ENCODE measurements at regions not wholly inside any gene's neighbourhood (a gene's known extent, or its start where the extent isn't known, plus 50 kb on each side); places are given as distances from the start of the nearest gene placed in this dataset.

GRCh38 chr10:61059636-61060035 is 115.7 kb upstream of the RHOBTB1 start:
- Histone ChIP-seq H3K27ac (ENCODE audit: low read depth in 2 of 2, low read length in 2 of 2) (no peak overlapping the region), H3K27me3 (ENCODE audit: control insufficient read depth, insufficient read depth, low read length) (no peaks in the 10 kb centered on the region), H3K4me1 (ENCODE audit: control insufficient read depth in 2 of 3, insufficient read depth in 2 of 3, low read depth in 1 of 3, low read length in 3 of 3) (no peaks in the 10 kb centered on the region), H3K9ac (ENCODE audit: low read length in 3 of 3) (no peak overlapping the region), H3K4me3 (ENCODE audit: low read length in 3 of 3) (no peak overlapping the region), H3K36me3 (ENCODE audit: control insufficient read depth in 2 of 3, insufficient read depth in 3 of 3, low read length in 3 of 3) (no peaks in the 10 kb centered on the region), H3K9me3 (ENCODE audit: control insufficient read depth in 2 of 3, insufficient read depth in 1 of 3, low read length in 3 of 3) (no peaks in the 10 kb centered on the region)
- FAIRE-seq (no peak), DNase-seq (no peak)
- no peak for TF ChIP-seq CTCF (IDR thresholded peaks at IDR 0.05; ENCODE audit: borderline replicate concordance, extremely low read depth, insufficient read depth)
- intact Hi-C loops (cut with DNase I) = no loop called here

GRCh38 chr10:61052469-61053205 is 108.7 kb upstream of the RHOBTB1 start:
- Histone ChIP-seq H3K36me3 (ENCODE audit: control insufficient read depth in 2 of 3, insufficient read depth in 3 of 3, low read length in 3 of 3) (no peaks in the 10 kb centered on the region), H3K9ac (ENCODE audit: low read length in 3 of 3) (no peak overlapping the region), H3K27me3 (ENCODE audit: control insufficient read depth, insufficient read depth, low read length) (no peaks in the 10 kb centered on the region), H3K9me3 (ENCODE audit: control insufficient read depth in 2 of 3, insufficient read depth in 1 of 3, low read length in 3 of 3) (no peaks in the 10 kb centered on the region), H3K4me1 (ENCODE audit: control insufficient read depth in 2 of 3, insufficient read depth in 2 of 3, low read depth in 1 of 3, low read length in 3 of 3) (no peaks in the 10 kb centered on the region), H3K27ac (ENCODE audit: low read depth in 2 of 2, low read length in 2 of 2) (no peak overlapping the region), H3K4me3 (ENCODE audit: low read length in 3 of 3) (no peak overlapping the region)
- DNase-seq (no peak), FAIRE-seq (no peak)
- intact Hi-C loops (cut with DNase I) = no loop called here
- no peak for TF ChIP-seq CTCF (IDR thresholded peaks at IDR 0.05; ENCODE audit: borderline replicate concordance, extremely low read depth, insufficient read depth)

GRCh38 chr10:61051344-61051743 is 107.4 kb upstream of the RHOBTB1 start:
- H3K4me1 ChIP-seq (ENCODE audit: control insufficient read depth in 2 of 3, insufficient read depth in 2 of 3, low read depth in 1 of 3, low read length in 3 of 3) = peaks cover 0 to under 1% (median 0%) of the 10 kb centered on the region in 3 donors
- no peak for FAIRE-seq
- H3K9me3 ChIP-seq (ENCODE audit: control insufficient read depth in 2 of 3, insufficient read depth in 1 of 3, low read length in 3 of 3) = no peaks in the 10 kb centered on the region
- H3K9ac ChIP-seq (ENCODE audit: low read length in 3 of 3) = no peak overlapping the region
- H3K27ac ChIP-seq (ENCODE audit: low read depth in 2 of 2, low read length in 2 of 2) = no peak overlapping the region
- no peak for TF ChIP-seq CTCF (IDR thresholded peaks at IDR 0.05; ENCODE audit: borderline replicate concordance, extremely low read depth, insufficient read depth)
- no peaks in the 10 kb centered on the region for H3K36me3 ChIP-seq (ENCODE audit: control insufficient read depth in 2 of 3, insufficient read depth in 3 of 3, low read length in 3 of 3)
- intact Hi-C loops (cut with DNase I) = no loop called here
- DNase-seq = no peak
- H3K27me3 ChIP-seq (ENCODE audit: control insufficient read depth, insufficient read depth, low read length) = no peaks in the 10 kb centered on the region
- no peak overlapping the region for H3K4me3 ChIP-seq (ENCODE audit: low read length in 3 of 3)

All from kidney (tissue), 13 donors.